Thyroid gland (tissue), 4 donors: ENCODE measurements at regions not wholly inside any gene's neighbourhood (a gene's known extent, or its start where the extent isn't known, plus 50 kb on each side); places are given as distances from the start of the nearest gene placed in this dataset.

Experiments used
- DNase-seq, 2 donors: peaks; one replicate each; pipeline ENCODE4 v3.0.0-alpha.2; 2019
- H3K27ac ChIP-seq, 3 donors: fragments of 200-600 bp; sonication (generic); 1 replicate in 2 of 3; 2 replicates in 1 of 3; pipeline ENCODE4 v1.5.1; 2016 to 2019; ENCODE audit warnings: mild to moderate bottlenecking in 1 of 3, moderate library complexity in 1 of 3
- H3K27me3 ChIP-seq: fragments of 200-600 bp; sonication (generic); one replicate; pipeline ENCODE4 v1.5.1; 2019
- H3K36me3 ChIP-seq, 2 donors: fragments of 200-600 bp; sonication (generic); one replicate each; pipeline ENCODE4 v1.5.1; 2016 to 2019
- H3K4me1 ChIP-seq, 2 donors: fragments of 200-600 bp; sonication (generic); one replicate each; pipeline ENCODE4 v1.5.1; 2017 to 2019
- H3K4me3 ChIP-seq, 3 donors: fragments of 200-600 bp; sonication (generic); replicated peaks in 1 of 3; 1 replicate in 2 of 3; 2 replicates in 1 of 3; pipeline ENCODE4 v1.5.1; 2016; ENCODE audit warnings: mild to moderate bottlenecking in 1 of 3
- H3K9me3 ChIP-seq: fragments of 200-600 bp; sonication (generic); one replicate; pipeline ENCODE4 v1.5.1; 2017
- POLR2A ChIP-seq, 2 donors: fragments of 450-650 bp; IDR thresholded peaks; one replicate each; pipeline ENCODE4 v1.6.1; 2017; ENCODE audit warnings: antibody characterized with exemption in 2 of 2, mild to moderate bottlenecking in 2 of 2, moderate library complexity in 1 of 2
- WGBS, 2 donors: methylation state at CpG; one replicate each; pipeline ENCODE4 v1.1.5; 2017; 5-methylcytosine and 5-hydroxymethylcytosine counted together
- intact Hi-C: fragments of 100-400 bp; cut with DNase I; formaldehyde crosslinking; loops from one replicate; pipeline ENCODE4 v1.15.1; 2023
- TF ChIP-seq, protein P1 (sequence below), 6 experiments: fragments of 200-600 bp in 3 of 6; fragments of 450-650 bp in 3 of 6; sonication (generic) in 3 of 6; IDR thresholded peaks; one replicate each; pipeline ENCODE4 v1.5.1; 2016 to 2019; ENCODE audit warnings: antibody characterized with exemption in 6 of 6, mild to moderate bottlenecking in 2 of 6, inconsistent platforms in 1 of 6, moderate library complexity in 1 of 6

DNA sequence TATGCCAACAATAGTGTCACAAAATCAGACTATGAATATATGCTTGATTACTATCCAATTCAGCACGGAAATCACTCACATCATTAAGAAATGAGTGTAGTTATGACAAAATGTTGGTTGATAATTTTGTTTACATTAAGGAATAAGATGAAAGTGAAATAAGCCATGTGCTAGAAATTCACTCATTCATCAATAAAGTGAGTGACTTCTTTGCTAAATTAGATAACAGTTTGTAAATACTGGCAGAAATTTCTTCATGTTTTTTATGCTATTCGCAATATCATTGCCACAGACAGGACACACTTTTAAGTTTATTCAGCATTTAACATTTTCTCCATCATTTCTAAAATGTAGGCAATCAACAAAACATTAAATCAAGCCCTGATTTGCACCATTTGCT, 147.5 kb upstream of the FSCB start:
- Histone ChIP-seq H3K27me3 (no peaks in the 10 kb centered on the region), H3K4me1 (peaks cover 3 to 9% of the 10 kb centered on the region in 2 donors), H3K9me3 (no peaks in the 10 kb centered on the region), H3K27ac (no peak overlapping the region), H3K36me3 (no peaks in the 10 kb centered on the region), H3K4me3 (no peak overlapping the region)
- no peak for DNase-seq
- intact Hi-C loops, result no loop called here
- 88 to 92% methylated on average over 2 of the region's 2 CpGs for WGBS, 2 donors
- TF ChIP-seq, protein P1, sequence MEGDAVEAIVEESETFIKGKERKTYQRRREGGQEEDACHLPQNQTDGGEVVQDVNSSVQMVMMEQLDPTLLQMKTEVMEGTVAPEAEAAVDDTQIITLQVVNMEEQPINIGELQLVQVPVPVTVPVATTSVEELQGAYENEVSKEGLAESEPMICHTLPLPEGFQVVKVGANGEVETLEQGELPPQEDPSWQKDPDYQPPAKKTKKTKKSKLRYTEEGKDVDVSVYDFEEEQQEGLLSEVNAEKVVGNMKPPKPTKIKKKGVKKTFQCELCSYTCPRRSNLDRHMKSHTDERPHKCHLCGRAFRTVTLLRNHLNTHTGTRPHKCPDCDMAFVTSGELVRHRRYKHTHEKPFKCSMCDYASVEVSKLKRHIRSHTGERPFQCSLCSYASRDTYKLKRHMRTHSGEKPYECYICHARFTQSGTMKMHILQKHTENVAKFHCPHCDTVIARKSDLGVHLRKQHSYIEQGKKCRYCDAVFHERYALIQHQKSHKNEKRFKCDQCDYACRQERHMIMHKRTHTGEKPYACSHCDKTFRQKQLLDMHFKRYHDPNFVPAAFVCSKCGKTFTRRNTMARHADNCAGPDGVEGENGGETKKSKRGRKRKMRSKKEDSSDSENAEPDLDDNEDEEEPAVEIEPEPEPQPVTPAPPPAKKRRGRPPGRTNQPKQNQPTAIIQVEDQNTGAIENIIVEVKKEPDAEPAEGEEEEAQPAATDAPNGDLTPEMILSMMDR (IDR thresholded peaks at IDR 0.05), result no peak
- TF ChIP-seq POLR2A (IDR thresholded peaks at IDR 0.05), result no peak

DNA sequence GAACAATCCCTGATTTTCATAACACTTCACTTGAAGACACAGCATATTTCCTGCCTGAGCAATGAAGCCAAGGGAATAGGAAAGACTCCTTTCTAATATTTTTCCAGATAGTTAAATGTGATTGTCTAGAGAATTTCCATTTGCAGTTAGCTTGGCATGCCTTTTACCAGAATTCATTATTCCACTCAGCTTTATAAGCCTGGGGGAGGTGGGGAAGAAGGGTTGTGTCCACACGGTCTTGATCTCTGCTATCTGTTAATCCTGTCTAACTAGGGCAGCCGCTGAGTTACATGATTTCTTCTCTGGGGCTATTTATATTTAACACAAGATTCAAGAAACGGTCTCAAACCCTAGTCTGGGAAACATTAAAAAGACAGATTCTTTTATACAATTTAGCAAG, 146.6 kb upstream of the FSCB start:
- intact Hi-C loops, result no loop called here
- TF ChIP-seq, protein P1 (IDR thresholded peaks at IDR 0.05), result no peak
- no peak for TF ChIP-seq POLR2A (IDR thresholded peaks at IDR 0.05)
- Histone ChIP-seq H3K4me3 (no peak overlapping the region), H3K9me3 (no peaks in the 10 kb centered on the region), H3K4me1 (peaks cover 12 to 19% of the 10 kb centered on the region in 2 donors), H3K36me3 (no peaks in the 10 kb centered on the region), H3K27me3 (no peaks in the 10 kb centered on the region), H3K27ac (no peak overlapping the region)
- no peak for DNase-seq
- 77 to 87% methylated on average over 3 of the region's 3 CpGs for WGBS, 2 donors

DNA sequence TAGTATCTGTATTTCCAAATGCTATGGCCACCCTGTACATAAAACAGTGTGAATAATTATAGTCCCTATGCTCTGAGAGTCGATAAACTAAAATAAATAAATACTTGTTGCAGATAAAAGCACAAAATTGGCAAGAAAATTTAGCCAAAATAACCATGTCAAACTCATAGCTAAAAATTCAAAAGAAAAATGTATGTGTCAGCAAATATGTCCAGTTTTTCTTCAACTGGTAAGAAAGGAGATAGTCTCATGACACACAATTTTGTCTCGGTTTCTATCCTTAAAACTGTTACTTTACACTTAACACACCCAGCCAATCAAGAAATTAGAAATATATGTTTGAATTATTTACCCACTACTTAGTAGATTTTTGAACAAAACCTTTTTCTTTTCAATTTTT, 145.6 kb upstream of the FSCB start:
- 58 to 62% methylated on average over 2 of the region's 2 CpGs for whole genome bisulfite sequencing, 2 donors

DNA sequence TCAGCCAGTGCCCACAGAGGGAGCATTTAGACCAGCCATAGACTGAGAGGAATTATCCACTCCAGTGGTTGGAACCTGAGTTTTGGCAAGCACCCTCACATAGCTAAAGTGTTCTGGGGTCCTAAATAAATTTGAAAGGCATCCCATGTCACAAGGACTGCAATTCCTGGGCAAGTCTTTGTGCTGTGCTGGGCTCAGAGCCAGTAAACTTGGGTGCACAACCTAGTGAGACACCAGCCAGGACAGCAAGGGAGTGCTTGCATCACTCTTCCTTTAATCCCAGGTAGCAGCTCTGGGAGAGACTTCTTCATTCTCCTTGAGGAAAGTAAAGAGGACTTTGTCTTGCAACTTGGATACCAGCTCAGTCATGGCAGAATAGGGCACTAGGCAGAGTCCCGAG, 142.0 kb upstream of the FSCB start:
- DNase-seq, result peak; percentile 72
- H3K4me1 ChIP-seq, result peaks cover 11 to 16% of the 10 kb centered on the region in 2 donors
- WGBS, 2 donors, result 20 to 36% methylated on average over 1 of the region's 1 CpG
- no peak for TF ChIP-seq POLR2A (IDR thresholded peaks at IDR 0.05)
- TF ChIP-seq, protein P1 (IDR thresholded peaks at IDR 0.05), result peak in 3 of 6 experiments; percentile 5 to 22 (median 19)
- H3K4me3 ChIP-seq, result no peak overlapping the region
- H3K36me3 ChIP-seq, result no peaks in the 10 kb centered on the region
- H3K27me3 ChIP-seq, result no peaks in the 10 kb centered on the region
- intact Hi-C loops, result no loop called here
- H3K9me3 ChIP-seq, result no peaks in the 10 kb centered on the region
- peak overlapping the region; percentile 21 to 52 (median 39) for H3K27ac ChIP-seq

More for the DNA sequence above, 145.6 kb upstream of the FSCB start:
- H3K27me3 ChIP-seq, result no peaks in the 10 kb centered on the region
- no peak overlapping the region for H3K27ac ChIP-seq
- no peak for TF ChIP-seq POLR2A (IDR thresholded peaks at IDR 0.05)
- TF ChIP-seq, protein P1 (IDR thresholded peaks at IDR 0.05), result no peak
- H3K4me1 ChIP-seq, result peaks cover 11 to 16% of the 10 kb centered on the region in 2 donors
- no peak overlapping the region for H3K4me3 ChIP-seq
- H3K36me3 ChIP-seq, result no peaks in the 10 kb centered on the region
- no peaks in the 10 kb centered on the region for H3K9me3 ChIP-seq
- intact Hi-C loops, result no loop called here
- no peak for DNase-seq

DNA sequence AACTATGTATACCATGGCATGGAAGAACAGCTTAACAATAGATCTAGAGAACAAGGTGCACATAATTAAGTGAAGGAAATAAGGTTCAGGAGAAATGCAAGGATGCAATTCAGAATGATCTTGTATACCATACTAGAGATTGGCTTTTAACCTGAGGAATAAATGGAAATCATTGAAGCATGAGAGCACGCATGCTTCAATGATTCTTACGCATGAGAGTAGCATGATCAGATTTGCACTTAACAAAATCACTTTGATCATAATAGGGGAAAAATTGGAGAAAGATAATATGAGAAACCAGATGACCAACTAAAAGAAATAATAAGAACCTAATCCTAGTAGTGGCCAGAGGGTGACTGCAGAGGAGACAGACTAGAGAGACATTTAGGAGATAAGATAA, 133.3 kb upstream of the FSCB start:
- no peaks in the 10 kb centered on the region for H3K9me3 ChIP-seq
- no peaks in the 10 kb centered on the region for H3K36me3 ChIP-seq
- peaks cover 8 to 9% of the 10 kb centered on the region in 2 donors for H3K4me1 ChIP-seq
- TF ChIP-seq POLR2A (IDR thresholded peaks at IDR 0.05), result no peak
- WGBS, 2 donors, result 32 to 47% methylated on average over 2 of the region's 2 CpGs
- no peaks in the 10 kb centered on the region for H3K27me3 ChIP-seq
- no peak for DNase-seq
- intact Hi-C loops, result no loop called here
- peak overlapping the region in 1 of 3 donors; percentile 62 for H3K27ac ChIP-seq
- H3K4me3 ChIP-seq, result no peak overlapping the region
